K562 (cell line): ENCODE measurements at regions not wholly inside any gene's neighbourhood (a gene's known extent, or its start where the extent isn't known, plus 50 kb on each side); places are given as distances from the start of the nearest gene placed in this dataset.

Experiments
- BHLHE40 ChIP-seq: IDR thresholded peaks from 2 replicates; pipeline ENCODE4 v1.6.1; 2011; ENCODE audit warnings: low read length, improper control_type of control experiment
- BRF1 ChIP-seq: IDR thresholded peaks from 3 replicates; pipeline ENCODE4 v1.6.1; 2011; ENCODE audit warnings: borderline replicate concordance, mild to moderate bottlenecking; ENCODE audit not compliant: insufficient read length; ENCODE audit errors: extremely low read depth
- CBX8 ChIP-seq: fragments of 200-600 bp; sonication (generic); IDR thresholded peaks from 2 replicates; pipeline ENCODE4 v1.6.1; 2012; ENCODE audit warnings: borderline replicate concordance, mixed run types, low read depth, mild to moderate bottlenecking, moderate library complexity, mixed read lengths, low read length, control low read depth, inconsistent platforms; ENCODE audit not compliant: poor library complexity, severe bottlenecking; ENCODE audit errors: extremely low read depth
- CREB1 ChIP-seq, 2 experiments: sonication (generic) in 1 of 2; formaldehyde crosslinking in 1 of 2; IDR thresholded peaks; 2 replicates each; pipeline versions ENCODE4 v1.6.1 to v1.8.0; 2012 to 2022; ENCODE audit warnings: inconsistent platforms in 1 of 2, mild to moderate bottlenecking in 1 of 2, missing genetic modification reagents in 1 of 2, moderate library complexity in 1 of 2
- CTCF ChIP-seq, 3 experiments: IDR thresholded peaks in 2 of 3; conservative IDR thresholded peaks in 1 of 3; 2 replicates each; pipeline ENCODE4 v1.5.1; 2011 to 2012; ENCODE audit warnings: low read length in 3 of 3, mild to moderate bottlenecking in 3 of 3, control low read depth in 2 of 3, improper control_type of control experiment in 1 of 3, inconsistent platforms in 1 of 3, low read depth in 1 of 3, mixed read lengths in 1 of 3, moderate library complexity in 1 of 3; ENCODE audit not compliant: insufficient read depth in 2 of 3
- DMBX1 ChIP-seq: fragments of 250-450 bp; sonication (Bioruptor Pico); IDR thresholded peaks from 2 replicates; pipeline ENCODE4 v1.8.0; 2022; ENCODE audit warnings: inconsistent platforms, mild to moderate bottlenecking, moderate library complexity, borderline replicate concordance
- EP400 ChIP-seq: fragments of 450-650 bp; IDR thresholded peaks from 2 replicates; pipeline ENCODE4 v1.6.1; 2017; ENCODE audit warnings: antibody characterized with exemption, mild to moderate bottlenecking, moderate library complexity
- ESRRB ChIP-seq: fragments of 250-450 bp; sonication (Bioruptor Pico); IDR thresholded peaks from 2 replicates; pipeline ENCODE4 v1.5.0; 2020; ENCODE audit warnings: mild to moderate bottlenecking, moderate library complexity, borderline replicate concordance
- EWSR1 ChIP-seq: fragments of 450-650 bp; IDR thresholded peaks from 2 replicates; pipeline ENCODE4 v1.6.1; 2018; ENCODE audit warnings: borderline replicate concordance, mild to moderate bottlenecking, low read depth, moderate library complexity; ENCODE audit not compliant: partially characterized antibody
- FOXJ3 ChIP-seq: sonication (generic); formaldehyde crosslinking; IDR thresholded peaks from 2 replicates; pipeline ENCODE4 v1.4.0; 2020; ENCODE audit warnings: mild to moderate bottlenecking, missing genetic modification reagents
- MYC ChIP-seq, 2 experiments: fragments of 250-450 bp in 1 of 2; sonication (Bioruptor Pico) in 1 of 2; IDR thresholded peaks; 2 replicates each; pipeline versions ENCODE4 v1.5.1 to v1.6.1; 2012 to 2021; ENCODE audit warnings: low read depth in 2 of 2, borderline replicate concordance in 1 of 2, improper control_type of control experiment in 1 of 2, low read length in 1 of 2, mild to moderate bottlenecking in 1 of 2, moderate library complexity in 1 of 2
- NCOR1 ChIP-seq: fragments of 450-650 bp; IDR thresholded peaks from 2 replicates; pipeline ENCODE4 v1.6.1; 2016; ENCODE audit warnings: mild to moderate bottlenecking, moderate library complexity
- NFATC3 ChIP-seq: fragments of 450-650 bp; IDR thresholded peaks from 2 replicates; pipeline ENCODE4 v1.6.1; 2017; ENCODE audit warnings: mild to moderate bottlenecking
- NFYB ChIP-seq: IDR thresholded peaks from 2 replicates; pipeline ENCODE4 v1.6.1; 2011; ENCODE audit warnings: mild to moderate bottlenecking, moderate library complexity; ENCODE audit not compliant: insufficient read length; ENCODE audit errors: extremely low read depth
- PRMT5 ChIP-seq: sonication (generic); formaldehyde crosslinking; IDR thresholded peaks from 2 replicates; pipeline ENCODE4 v1.5.0; 2020; ENCODE audit warnings: missing genetic modification reagents
- SETDB1 ChIP-seq: IDR thresholded peaks from one replicate; pipeline ENCODE4 v1.6.1; 2012; ENCODE audit warnings: low read length, control low read depth, inconsistent platforms
- SRSF7 ChIP-seq: fragments of 200-400 bp; formaldehyde crosslinking; optimal IDR thresholded peaks from 2 replicates; pipeline ENCODE3; 2017; ENCODE audit warnings: mild to moderate bottlenecking, low read depth, low read length
- ZNF436 ChIP-seq: fragments of 250-450, 450-650 bp; sonication (Bioruptor Pico); formaldehyde crosslinking; IDR thresholded peaks from 2 replicates; pipeline ENCODE4 v1.7.0; 2020; ENCODE audit warnings: mild to moderate bottlenecking
- ZNF79 ChIP-seq: fragments of 250-450 bp; sonication (Bioruptor Pico); IDR thresholded peaks from 2 replicates; pipeline ENCODE4 v1.4.0; 2020; ENCODE audit warnings: low read depth, mild to moderate bottlenecking, moderate library complexity
- TF ChIP-seq, protein P1 (sequence below): sonication (generic); formaldehyde crosslinking; IDR thresholded peaks from 2 replicates; pipeline ENCODE4 v1.8.1; 2023; ENCODE audit warnings: mild to moderate bottlenecking, missing genetic modification reagents
- TF ChIP-seq, protein P2 (sequence below): fragments of 250-450 bp; sonication (Bioruptor Pico); IDR thresholded peaks from 2 replicates; pipeline ENCODE4 v1.9.0; 2021; ENCODE audit warnings: mild to moderate bottlenecking, inconsistent platforms

DNA sequence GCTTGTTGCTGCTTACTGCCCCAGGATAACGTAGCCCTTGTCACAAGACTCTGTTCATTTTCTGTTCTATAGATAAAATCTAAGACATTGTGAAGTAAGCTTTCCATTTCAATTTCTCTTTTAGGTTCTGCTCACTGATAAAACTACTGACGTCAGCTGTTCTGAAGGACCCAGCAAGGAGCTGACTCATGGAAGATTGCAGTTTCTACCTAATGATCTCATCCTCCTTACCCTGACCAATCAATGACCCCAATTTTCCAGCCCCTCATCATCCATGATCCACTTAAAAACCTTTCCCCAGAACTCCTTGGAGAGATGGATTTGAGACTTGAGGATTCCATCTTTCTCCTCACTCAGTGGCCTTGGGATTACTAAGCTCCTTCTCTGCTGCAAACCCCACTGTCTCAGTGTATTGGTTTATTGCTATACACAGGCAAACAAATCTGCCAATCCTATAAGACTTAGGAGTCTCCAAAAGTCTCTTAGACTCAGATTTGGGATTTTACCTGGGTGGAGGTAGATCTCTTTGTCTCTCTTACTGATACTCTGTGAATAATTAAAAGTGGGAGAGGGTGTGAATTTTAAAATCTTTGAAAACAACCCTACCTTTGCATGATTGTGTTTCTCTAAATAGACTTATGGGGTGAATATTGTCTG lies 109.2 kb upstream of the TRIM24 start (continued):
- TF ChIP-seq PRMT5 (CRISPR knock-in tag) (no peak), NFYB (no peak), SETDB1 (no peak), EWSR1 (no peak), ZNF79 (CRISPR knock-in tag) (no peak), CBX8 (no peak), EP400 (peak; percentile 52), ZNF436 (CRISPR knock-in tag) (no peak), MYC (IDR thresholded peaks at IDR 0.05; ENCODE audit: low read depth, low read length) (no peak), MYC (CRISPR knock-in tag; IDR thresholded peaks at IDR 0.05; ENCODE audit: borderline replicate concordance, low read depth) (no peak), SRSF7 (no peak), FOXJ3 (CRISPR knock-in tag) (no peak), BRF1 (no peak), NFATC3 (peak; percentile 93), NCOR1 (peak; percentile 66; the same call in 1 of the 2 replicates), ESRRB (CRISPR knock-in tag) (no peak), CREB1 (IDR thresholded peaks at IDR 0.05) (peak; percentile 43; the same call in 1 of the 2 replicates), CREB1 (CRISPR knock-in tag; IDR thresholded peaks at IDR 0.05) (peak; percentile 51; the same call in 1 of the 2 replicates), CTCF (IDR thresholded peaks at IDR 0.05 in 2 of 3, conservative IDR thresholded peaks at IDR 0.05 in 1 of 3; ENCODE audit: insufficient read depth in 2 of 3, low read depth in 1 of 3, low read length in 3 of 3) (no peak), BHLHE40 (no peak), DMBX1 (peak; percentile 57; the same call in 1 of the 2 replicates)
- TF ChIP-seq, protein P1, sequence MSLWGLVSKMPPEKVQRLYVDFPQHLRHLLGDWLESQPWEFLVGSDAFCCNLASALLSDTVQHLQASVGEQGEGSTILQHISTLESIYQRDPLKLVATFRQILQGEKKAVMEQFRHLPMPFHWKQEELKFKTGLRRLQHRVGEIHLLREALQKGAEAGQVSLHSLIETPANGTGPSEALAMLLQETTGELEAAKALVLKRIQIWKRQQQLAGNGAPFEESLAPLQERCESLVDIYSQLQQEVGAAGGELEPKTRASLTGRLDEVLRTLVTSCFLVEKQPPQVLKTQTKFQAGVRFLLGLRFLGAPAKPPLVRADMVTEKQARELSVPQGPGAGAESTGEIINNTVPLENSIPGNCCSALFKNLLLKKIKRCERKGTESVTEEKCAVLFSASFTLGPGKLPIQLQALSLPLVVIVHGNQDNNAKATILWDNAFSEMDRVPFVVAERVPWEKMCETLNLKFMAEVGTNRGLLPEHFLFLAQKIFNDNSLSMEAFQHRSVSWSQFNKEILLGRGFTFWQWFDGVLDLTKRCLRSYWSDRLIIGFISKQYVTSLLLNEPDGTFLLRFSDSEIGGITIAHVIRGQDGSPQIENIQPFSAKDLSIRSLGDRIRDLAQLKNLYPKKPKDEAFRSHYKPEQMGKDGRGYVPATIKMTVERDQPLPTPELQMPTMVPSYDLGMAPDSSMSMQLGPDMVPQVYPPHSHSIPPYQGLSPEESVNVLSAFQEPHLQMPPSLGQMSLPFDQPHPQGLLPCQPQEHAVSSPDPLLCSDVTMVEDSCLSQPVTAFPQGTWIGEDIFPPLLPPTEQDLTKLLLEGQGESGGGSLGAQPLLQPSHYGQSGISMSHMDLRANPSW (CRISPR knock-in tag), result no peak
- TF ChIP-seq, protein P2, sequence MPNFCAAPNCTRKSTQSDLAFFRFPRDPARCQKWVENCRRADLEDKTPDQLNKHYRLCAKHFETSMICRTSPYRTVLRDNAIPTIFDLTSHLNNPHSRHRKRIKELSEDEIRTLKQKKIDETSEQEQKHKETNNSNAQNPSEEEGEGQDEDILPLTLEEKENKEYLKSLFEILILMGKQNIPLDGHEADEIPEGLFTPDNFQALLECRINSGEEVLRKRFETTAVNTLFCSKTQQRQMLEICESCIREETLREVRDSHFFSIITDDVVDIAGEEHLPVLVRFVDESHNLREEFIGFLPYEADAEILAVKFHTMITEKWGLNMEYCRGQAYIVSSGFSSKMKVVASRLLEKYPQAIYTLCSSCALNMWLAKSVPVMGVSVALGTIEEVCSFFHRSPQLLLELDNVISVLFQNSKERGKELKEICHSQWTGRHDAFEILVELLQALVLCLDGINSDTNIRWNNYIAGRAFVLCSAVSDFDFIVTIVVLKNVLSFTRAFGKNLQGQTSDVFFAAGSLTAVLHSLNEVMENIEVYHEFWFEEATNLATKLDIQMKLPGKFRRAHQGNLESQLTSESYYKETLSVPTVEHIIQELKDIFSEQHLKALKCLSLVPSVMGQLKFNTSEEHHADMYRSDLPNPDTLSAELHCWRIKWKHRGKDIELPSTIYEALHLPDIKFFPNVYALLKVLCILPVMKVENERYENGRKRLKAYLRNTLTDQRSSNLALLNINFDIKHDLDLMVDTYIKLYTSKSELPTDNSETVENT, result no peak
